PFSK-1 (cell line): ENCODE measurements at regions not wholly inside any gene's neighbourhood (a gene's known extent, or its start where the extent isn't known, plus 50 kb on each side); places are given as distances from the start of the nearest gene placed in this dataset.

Experiments used
- POLR2AphosphoS5 ChIP-seq: IDR thresholded peaks from 2 replicates; pipeline ENCODE4 v1.6.1; 2012; ENCODE audit warnings: low read depth, mild to moderate bottlenecking, control low read depth, low read length, moderate library complexity
- REST ChIP-seq, 2 experiments: IDR thresholded peaks; 2 replicates each; pipeline versions ENCODE4 v1.6.1 to v1.8.0; 2011 to 2012; ENCODE audit warnings: low read depth in 2 of 2, low read length in 2 of 2, control low read depth in 1 of 2, inconsistent platforms in 1 of 2, mild to moderate bottlenecking in 1 of 2, moderate library complexity in 1 of 2; ENCODE audit not compliant: insufficient read depth in 1 of 2
- SIN3A ChIP-seq: IDR thresholded peaks from 2 replicates; pipeline ENCODE4 v1.6.1; 2012; ENCODE audit warnings: mild to moderate bottlenecking, low read length, moderate library complexity, borderline replicate concordance; ENCODE audit not compliant: insufficient read depth
- TAF1 ChIP-seq: IDR thresholded peaks from 2 replicates; pipeline ENCODE4 v1.6.1; 2012; ENCODE audit warnings: low read length, control low read depth, borderline replicate concordance; ENCODE audit not compliant: insufficient read depth

- TF ChIP-seq POLR2AphosphoS5: no peak
- no peak for TF ChIP-seq SIN3A
- no peak for TF ChIP-seq TAF1
- no peak for TF ChIP-seq REST (IDR thresholded peaks at IDR 0.05; ENCODE audit: insufficient read depth in 1 of 2, low read depth in 2 of 2, low read length in 2 of 2)
These were observed 120.7 kb upstream of the TMPRSS15 start for GRCh38 chr21:18524097-18524880.
